ENCODE measurements at regions not wholly inside any gene's neighbourhood (a gene's known extent, or its start where the extent isn't known, plus 50 kb on each side); places are given as distances from the start of the nearest gene placed in this dataset.
A peak's percentile ranks its signal among the peaks of the same experiment; 100 is the strongest.

- DNase-seq: no peak
Measured at GRCh38 chr22:49051491-49052022, 776.1 kb downstream of the BRD1 start.

- DNase-seq: no peak
Measured at GRCh38 chr22:49049691-49050090, 778.0 kb downstream of the BRD1 start.

GRCh38 chr22:49048591-49048990, 779.1 kb downstream of the BRD1 start:
- DNase-seq: no peak

GRCh38 chr22:49047447-49047846, 780.2 kb downstream of the BRD1 start:
- DNase-seq: no peak

GRCh38 chr22:49046546-49047361, 780.9 kb downstream of the BRD1 start:
- DNase-seq: peak; percentile 39

GRCh38 chr22:49046000-49046545, 781.6 kb downstream of the BRD1 start:
- DNase-seq: no peak

GRCh38 chr22:49045276-49045675, 782.4 kb downstream of the BRD1 start:
- DNase-seq: no peak

GRCh38 chr22:49044776-49045175, 782.9 kb downstream of the BRD1 start:
- no peak for DNase-seq

- DNase-seq: no peak
Measured at GRCh38 chr22:49044091-49044490, 783.6 kb downstream of the BRD1 start.

GRCh38 chr22:49042877-49043859, 784.5 kb downstream of the BRD1 start:
- no peak for DNase-seq

GRCh38 chr22:49042066-49042465, 785.6 kb downstream of the BRD1 start:
- no peak for DNase-seq

- DNase-seq: no peak
Measured at GRCh38 chr22:49040754-49041467, 786.8 kb downstream of the BRD1 start.

GRCh38 chr22:49040111-49040510, 787.6 kb downstream of the BRD1 start:
- no peak for DNase-seq

- no peak for DNase-seq
Measured at GRCh38 chr22:49039625-49040024, 788.0 kb downstream of the BRD1 start.

GRCh38 chr22:49037701-49038245, 789.9 kb downstream of the BRD1 start:
- DNase-seq: no peak

- no peak for DNase-seq
Measured at GRCh38 chr22:49036513-49036912, 791.2 kb downstream of the BRD1 start.

GRCh38 chr22:49035818-49036457, 791.7 kb downstream of the BRD1 start:
- no peak for DNase-seq

- no peak for DNase-seq
Measured at GRCh38 chr22:49034836-49035817, 792.5 kb downstream of the BRD1 start.

- no peak for DNase-seq
Measured at GRCh38 chr22:49033616-49034015, 794.1 kb downstream of the BRD1 start.

- DNase-seq: no peak
Measured at GRCh38 chr22:49032821-49033220, 794.9 kb downstream of the BRD1 start.

All from NCI-H2171 (cell line).